ENCODE measurements at regions not wholly inside any gene's neighbourhood (a gene's known extent, or its start where the extent isn't known, plus 50 kb on each side); places are given as distances from the start of the nearest gene placed in this dataset.

DNA sequence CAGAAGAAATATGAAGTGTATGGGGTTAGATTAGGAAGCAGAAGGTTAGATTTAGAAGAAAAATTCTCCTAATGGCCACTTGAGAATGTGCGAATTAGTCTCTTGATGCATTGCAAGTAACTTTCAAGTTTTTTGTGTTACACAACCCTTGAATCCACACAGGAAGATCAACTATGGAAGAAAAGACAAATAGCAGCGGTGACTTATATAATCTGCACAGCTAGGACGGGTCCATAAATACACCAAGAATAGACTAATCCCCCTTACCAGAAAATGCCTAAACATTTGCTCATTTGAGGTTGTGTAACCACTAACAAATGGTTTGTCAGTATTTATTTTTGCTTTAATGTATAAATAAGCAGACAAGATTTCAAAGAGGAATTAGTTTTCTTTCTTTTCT is 182.6 kb downstream of the TGFB2 start:
- no peak for DNase-seq

DNA sequence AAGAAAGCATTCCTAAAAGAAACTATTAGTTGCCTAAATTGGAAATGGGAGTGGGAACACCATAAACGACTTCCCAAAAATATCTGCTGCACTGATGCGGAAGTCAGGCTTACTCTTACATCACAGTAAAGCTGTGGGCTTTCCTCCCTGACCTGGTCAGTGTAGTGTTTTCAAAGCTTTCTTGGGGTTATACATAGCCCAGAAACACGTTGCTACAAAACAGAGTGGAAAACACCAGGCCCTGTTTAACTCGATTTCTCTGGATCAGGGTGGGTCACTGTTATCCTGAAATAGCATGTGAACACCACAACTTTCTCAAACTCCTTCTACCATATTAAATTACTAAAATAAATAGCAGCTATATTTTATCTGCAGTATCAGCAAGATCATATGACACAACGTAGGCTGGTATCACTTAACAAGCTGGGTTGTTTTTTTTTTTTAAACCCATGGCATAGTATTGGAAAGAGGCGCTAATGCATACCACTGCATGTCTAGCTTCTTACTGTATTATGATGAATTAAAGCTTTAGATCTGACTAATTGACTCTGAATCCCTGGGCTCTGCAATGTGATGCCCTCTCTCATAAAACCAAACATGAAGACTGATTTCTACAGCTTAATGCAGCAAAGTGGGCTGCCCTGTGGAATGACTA is 184.6 kb downstream of the TGFB2 start:
- no peak for DNase-seq

DNA sequence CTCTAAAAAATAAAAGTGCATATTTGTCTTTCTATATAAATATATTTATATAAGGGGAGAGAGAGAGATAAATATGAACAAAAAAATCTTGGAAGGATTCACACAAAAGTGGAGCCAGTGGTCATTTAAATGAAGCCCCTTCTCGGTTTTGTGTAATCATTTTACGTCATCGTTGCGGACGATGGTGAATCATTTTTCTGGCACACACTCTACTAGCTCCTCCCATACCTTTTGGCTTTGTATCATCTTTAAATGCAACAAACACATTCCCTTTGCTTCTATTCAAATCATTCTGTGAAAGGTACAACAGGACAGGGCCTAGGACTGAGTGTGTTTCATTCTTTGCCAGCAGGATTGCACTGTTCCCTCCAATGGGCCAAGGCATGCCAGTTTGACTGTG is 186.8 kb downstream of the TGFB2 start:
- DNase-seq = no peak

DNA sequence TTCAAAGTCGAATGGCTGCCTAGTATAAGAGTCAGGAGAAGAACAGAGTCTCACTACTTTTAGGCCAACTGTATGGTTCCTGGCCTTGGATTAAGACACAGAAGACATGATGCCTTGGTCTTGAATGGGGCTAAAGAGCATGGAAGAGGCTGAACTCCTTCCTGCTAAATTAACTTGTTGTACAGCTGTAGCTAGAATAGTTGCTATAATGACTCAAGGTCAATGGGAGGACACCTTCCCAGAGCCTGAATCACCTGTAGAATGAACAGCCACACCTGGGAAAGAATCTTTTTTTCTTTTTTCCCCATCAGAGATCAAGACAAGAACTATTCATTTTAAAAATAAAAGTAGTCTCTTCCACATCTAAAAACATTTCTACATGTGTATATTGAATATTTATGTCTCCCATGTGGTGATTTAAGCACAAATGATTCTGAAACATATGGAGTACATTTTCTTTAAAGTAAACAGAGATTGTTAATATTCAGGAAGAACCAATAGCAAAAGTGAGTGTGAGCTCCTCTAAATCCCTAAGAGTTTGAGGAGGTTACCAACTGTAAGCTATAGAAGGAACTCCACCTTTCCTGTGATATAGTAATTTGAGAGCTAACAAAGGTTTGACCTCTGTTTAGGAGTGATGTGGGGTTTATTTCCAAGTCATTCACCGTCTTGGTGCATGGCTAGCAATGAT is 191.3 kb downstream of the TGFB2 start:
- DNase-seq = no peak

DNA sequence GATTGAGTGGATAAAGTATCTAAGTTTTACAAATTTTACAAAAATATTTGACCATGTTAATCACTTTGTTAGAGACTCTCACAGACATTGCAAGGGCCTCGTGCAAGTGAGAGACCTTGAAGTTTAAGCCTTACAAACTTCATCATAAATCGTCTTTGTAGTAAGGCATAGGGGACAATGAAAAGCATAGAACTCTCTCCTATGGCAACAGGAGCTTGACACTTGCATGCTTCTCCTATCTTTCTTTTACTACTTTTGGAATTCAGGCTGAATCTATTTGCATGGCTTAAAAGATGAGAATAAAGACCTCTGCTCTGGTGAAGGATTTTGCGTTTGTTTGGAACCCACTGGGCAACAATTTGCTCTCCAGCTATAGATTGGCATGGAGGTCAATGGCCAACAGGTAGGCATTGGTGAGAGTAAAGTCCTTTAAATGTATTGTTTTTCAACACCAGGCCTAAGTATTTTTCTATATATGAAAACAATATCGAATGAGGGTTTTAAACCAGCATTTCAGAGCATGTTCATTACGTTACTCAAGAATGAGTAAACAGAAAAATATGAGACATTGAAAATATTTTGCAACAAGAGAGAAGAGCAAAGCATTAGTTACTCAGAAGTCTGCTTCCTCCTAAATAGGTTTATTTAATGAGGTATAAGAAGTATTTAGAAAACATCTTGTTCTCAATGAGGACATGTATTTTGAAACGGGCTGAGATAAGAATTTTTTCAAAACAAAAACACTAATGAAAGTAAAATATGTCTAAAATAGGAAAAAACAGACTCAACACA is 192.2 kb downstream of the TGFB2 start:
- DNase-seq = no peak

DNA sequence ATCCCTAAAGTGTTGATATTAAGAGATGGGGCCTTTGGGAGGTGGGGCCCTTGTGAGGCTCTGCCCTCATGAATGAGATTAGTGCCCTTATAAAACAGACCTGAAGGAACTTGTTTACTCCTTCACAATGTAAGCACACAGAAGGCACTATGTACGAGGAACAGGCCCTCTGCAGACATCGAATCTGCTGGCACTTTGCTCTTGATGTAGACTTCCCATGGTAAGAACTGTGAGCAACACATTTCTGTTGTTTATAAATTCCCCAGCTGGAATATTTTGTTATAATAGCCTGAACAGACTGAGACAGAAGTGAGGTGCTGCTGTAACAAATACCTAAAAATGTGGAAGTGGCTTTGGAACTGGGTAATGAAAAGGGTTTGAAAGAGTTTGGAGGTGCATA is 193.2 kb downstream of the TGFB2 start:
- no peak for DNase-seq

DNA sequence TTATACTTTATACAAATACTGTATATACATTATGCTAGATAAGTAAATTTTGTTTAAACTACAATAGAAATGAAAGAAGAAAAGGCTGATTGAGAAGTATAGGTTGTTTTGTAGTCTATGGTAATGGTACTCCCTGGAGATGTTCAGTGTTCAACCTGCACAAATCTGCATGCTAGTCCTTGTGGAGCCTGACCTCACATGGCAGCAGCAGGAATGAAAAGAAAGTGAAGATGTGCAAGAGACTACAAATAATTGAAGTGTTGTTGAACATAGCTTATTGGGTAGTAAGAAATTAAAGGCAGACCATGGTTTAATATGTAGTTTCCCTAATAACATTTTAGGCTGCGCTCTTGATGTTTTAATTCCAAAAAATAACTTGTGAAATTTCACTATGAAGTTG is 201.2 kb downstream of the TGFB2 start:
- no peak for DNase-seq

DNA sequence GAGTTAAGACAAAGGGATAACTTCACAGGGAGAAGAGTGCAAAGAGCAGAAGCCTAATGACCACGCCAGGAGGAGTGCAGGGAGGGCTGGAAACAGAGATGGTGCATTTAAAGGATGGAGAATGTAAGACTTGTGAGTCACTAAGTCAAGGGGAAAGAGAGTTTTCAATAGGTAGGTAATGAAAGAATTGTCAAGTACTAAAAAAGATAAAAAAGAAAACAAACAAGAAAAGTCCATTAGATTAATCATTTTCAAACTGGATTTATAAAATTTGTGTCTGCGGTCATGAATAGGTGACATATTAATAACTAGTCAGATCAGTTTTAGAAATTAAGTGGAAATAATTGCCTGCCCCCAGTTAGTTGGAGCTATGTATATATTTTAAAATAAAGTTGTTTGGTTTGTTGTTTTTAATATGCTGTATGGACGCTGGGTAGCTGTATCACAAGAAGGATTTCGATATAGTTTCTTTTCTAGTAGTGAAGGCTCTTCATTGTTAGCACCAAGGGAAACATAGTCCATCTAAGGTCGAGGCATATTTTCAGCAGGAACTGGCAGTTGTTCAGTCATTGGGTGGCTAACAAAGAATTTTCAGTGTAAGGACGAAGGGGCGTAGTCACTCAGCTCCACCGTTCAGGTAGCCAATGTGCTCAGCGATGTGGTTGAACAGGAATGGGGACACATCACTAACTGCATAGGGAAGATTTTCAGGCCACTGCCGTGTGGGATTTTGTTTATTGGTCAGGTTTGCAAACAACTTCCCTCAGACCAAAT is 203.0 kb downstream of the TGFB2 start:
- DNase-seq = no peak

DNA sequence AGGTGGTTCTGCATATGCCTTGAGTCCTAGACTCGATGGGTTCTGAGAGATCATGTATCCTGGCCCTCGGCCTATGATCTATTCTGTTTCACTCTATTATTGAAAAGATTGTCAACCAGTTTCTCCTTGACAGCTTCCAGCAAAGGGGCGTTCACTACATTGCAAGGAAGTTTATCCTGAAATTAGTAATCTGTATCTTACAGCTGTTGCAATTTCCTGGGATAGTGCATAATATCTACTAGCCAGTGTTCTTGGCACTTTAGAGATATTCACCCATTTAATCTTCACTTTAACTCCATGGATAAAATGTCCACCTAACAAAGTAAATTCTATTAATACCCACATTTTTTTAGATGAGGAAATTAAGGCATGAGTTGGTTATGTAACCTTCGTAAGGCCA is 203.6 kb downstream of the TGFB2 start:
- no peak for DNase-seq

DNA sequence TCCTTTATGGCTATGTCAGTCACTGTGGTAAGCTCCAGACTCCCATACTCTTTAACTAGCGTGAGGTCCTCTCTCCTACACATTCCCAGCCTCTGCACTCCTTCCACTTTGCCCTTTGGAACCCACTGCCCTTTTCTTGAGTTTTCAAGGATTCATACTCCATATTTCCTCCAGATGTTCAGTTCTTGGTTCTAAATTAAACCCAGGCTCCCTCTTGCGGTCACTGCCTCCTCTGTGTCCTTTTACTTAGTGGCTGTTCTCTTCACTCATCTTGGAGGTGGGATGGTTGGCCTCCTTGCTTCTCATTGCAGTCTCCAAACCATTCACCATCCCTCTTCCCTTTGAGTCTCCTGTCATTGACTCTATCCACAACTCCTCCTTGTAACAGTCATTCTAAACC is 208.1 kb downstream of the TGFB2 start:
- no peak for DNase-seq

DNA sequence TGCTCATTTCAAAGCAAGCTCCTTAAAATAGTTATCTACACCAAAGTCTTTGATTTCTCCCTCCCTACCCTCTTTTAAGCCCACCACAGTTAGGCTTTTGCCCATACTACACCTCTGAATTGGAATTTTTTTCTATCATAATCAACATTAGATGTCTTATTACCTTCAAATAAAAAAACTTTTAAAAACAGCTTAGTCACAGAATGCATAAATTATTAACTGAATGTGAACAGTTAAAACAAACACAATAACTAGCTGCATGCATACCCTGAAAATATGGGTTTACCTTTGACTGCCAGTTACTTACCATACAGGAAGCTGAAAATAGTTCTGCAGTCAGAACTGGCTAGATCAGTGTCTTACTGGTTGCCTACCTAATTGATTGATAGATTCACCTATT is 210.9 kb downstream of the TGFB2 start:
- DNase-seq = no peak

DNA sequence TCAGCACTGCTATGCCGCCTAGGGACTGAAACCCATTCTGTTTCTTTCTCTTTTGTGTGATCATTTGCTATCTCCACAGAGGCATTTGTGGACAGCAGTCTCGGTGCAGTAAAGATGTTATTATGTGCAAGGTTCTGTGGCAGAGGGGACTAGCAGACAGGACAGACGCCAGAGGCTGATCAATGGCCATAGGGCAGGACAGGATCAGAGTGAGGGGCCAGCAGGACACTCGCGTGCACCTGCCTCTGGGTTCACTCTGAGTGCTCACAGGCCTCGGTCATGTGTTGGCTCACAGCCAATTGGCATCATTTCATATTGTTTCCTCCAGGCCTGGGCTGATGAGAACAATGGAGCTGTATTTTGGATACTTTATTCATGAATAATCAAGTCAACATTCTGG is 212.6 kb downstream of the TGFB2 start:
- DNase-seq = no peak

DNA sequence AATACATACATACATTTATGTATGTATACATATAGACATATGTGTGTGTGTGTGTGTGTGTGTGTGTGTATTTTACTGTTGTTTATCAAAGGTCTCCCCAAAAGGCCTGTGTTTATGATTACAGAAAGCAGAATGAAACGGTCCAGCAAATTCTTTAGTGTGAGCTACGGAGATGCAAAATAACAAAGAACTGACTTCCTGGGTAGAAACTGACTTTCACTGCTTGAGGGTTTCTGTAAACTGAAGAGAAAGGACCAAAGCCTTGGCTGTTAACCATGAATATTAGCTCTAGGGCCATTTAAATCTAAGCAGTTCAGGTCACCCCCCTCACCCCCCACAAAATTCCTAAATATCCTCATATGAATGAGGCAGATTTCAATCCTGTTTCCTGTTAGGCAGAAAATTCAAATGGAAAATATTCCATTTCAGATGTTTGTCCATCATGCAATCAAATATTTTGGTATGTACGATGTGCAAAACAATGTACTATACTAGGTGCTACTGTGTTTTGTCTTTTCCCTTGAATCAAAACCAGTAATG is 213.2 kb downstream of the TGFB2 start:
- DNase-seq = no peak

DNA sequence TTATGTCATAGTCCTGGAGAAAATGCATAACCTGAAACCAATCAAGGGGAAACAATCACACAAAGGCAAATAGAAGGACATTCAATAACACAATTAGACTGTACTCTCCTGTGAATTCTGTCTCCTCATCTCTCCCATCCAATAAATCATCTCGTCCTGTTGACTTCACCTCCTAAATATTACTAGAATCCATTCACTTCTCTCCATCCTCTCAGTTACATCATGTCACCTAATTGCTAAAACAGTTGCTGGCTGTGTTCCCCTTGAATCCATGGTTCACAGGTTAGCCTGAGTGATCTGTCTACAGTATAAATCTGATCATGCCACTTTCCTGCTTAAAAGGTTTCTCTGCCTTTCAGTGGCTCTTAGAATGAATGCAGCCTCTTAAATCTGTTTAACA is 220.2 kb downstream of the TGFB2 start:
- no peak for DNase-seq

DNA sequence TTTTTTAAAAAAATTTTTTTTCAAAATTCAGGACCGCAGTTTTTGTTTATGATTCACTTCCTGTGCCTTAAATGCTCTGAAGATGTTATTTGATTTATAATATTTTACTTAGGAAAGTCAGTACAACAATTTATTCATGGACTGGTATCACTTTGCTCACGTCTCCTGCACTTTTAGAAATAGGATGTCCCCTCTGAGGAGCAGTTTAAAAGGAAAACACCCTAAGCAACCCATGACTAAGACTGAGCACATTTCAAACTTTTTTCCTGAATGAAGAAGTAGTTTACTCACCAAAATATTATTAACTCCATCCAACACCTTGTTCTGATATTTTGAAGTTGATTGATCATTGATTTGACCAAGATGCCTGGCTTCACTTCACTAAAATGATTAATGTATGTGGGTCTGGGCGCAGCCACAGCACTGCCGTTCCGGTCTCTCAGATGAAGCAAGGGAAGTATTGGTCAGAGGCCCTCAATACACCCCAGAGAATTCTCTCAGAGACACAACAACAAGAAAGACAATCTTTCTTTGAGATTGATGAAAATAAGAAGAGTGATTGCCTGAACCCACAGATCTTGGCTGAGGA is 223.9 kb downstream of the TGFB2 start:
- DNase-seq = no peak

DNA sequence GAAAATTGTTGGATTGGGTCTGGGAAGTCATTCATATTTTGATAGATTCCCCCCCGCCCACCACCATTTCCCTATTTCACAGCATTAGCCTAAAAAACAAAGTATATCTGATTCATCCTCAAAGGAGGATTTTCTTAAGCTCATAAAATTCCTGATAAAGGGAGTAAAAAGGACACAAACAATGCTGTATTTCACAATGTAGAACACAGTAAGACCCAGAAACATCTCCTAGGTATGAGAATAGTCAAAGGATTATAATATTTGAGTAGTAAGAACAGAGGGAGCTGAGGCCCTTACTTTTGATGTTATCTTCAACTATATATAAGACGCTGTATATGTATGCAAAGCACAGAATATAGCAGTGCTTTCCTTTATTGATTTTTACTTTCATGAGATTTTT is 225.3 kb downstream of the TGFB2 start:
- no peak for DNase-seq

DNA sequence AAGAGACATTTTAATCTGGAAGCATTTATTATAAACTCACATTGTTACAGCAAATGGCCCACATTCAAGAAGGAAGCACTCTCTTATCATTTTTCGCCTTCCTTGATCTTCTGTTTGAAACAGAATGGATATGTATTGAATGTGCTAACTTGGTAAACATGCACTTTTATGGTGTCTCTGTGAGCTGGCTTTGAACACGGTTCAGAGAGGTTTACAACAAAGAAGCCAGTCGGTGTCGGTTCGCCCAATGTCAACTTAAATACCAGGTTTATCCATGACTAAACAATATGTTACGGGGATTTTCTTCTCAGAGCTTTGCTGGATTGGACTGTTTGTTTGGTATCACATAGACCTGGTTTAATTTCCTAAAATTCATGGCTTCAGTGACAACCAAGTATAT is 226.4 kb downstream of the TGFB2 start:
- DNase-seq = no peak

DNA sequence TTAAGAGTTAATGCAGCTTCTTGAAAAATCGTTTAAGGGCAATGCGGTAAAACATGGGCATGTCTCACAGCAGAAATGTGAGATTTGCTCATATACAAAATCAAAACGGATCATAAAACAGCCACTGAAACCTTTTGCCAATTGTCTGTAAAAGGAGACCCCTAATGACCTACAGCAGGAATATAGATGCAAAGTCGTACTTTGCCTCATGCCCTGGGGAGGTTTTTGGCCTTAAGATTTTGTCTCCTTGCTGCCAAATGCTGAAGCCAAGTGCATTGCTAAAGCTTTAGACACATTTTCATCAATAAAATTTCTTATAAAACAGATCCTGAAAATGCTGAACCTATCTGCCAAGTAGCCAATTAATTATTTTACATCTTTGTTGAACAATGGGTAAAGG is 226.9 kb downstream of the TGFB2 start:
- no peak for DNase-seq

DNA sequence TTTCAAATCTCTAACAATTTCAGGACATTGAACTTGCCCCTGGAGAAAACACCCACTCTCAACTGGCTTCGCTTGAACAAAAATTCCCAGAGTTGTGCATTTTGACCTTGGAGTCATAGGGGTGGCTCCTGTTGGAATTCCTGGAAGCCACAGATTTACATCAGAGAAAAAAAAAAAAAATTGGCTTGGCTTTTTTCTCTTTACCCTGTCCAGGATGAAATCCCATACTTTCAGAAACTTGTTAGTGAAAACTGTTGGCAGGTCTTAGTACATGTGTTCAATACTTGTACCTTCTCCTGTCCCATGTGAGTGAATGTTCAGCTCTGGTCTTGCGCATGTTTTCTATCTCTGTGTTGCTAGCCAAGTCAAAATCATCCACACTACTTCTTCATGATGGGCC is 228.8 kb downstream of the TGFB2 start:
- DNase-seq = no peak

DNA sequence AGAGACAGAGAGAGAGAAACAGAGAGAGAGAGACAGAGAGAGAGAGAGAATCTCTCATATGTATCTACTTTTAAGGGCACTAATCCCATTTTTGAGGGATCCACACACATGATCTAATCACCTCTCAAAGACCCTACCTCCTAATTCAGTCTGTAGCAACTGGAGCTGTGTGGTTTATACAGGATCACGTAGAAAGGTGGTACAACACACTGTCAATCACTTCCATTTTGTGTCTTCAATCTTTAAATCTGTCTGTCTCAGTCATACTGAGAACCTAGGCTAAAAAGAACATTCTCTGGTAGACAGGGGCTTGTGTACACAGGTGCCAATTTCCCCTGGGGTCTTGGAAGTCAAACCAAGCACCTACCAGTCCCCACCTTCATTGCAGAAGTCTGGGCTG is 229.9 kb downstream of the TGFB2 start:
- DNase-seq = no peak

DNA sequence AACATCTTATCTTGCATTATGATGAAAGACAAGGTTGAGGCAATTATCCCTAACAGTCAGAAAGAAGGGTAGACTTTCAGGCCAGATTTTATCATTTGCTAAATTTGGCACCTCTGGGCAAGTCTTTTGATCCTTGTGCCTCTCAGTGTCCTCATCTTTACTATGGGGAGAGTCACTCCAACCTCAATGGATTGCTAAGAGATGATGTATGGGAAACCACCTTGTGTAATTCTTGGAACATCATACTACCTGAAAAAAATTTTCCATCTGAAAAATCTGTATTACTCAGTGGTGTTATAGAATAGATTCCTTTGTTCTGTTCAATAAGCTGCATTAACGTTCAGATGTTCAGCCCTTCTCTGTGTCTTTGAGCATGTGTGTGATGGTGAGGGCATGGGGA is 230.7 kb downstream of the TGFB2 start:
- no peak for DNase-seq

DNA sequence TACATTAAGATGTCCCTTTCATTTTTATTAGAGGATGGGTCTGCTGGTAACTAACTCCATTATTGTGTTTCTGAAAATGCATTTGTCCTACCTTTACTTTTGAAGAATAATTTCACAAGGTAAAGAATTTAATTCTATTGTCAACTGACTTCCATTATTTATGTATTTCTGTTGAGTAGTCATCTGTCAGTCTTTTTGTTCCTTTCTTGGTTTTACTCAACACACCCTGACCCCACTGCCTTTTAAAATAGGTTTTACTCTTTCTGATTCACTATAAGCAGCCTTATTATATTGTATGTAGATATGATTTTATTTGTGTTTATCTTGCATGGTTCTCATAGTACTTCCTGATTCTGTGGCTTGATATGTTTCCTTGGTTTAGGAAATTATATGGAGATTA is 237.5 kb downstream of the TGFB2 start:
- DNase-seq = no peak
